VCaP (cell line): ENCODE measurements at regions not wholly inside any gene's neighbourhood (a gene's known extent, or its start where the extent isn't known, plus 50 kb on each side); places are given as distances from the start of the nearest gene placed in this dataset.

Source experiments
- H3K27ac ChIP-seq: fragments of 450-650 bp; 2 replicates; pipeline ENCODE4 v1.5.1; 2017
- CTCF ChIP-seq: fragments of 450-650 bp; conservative IDR thresholded peaks from 2 replicates; pipeline ENCODE4 v1.5.1; 2017; ENCODE audit warnings: mild to moderate bottlenecking, moderate library complexity

GRCh38 chr9:73081979-73082657 lies 69.5 kb upstream of the ANXA1 start:
- no peak overlapping the region for H3K27ac ChIP-seq
- peak; percentile 89 for TF ChIP-seq CTCF

- H3K27ac ChIP-seq = no peak overlapping the region
- no peak for TF ChIP-seq CTCF
These were observed 71.5 kb upstream of the ANXA1 start for GRCh38 chr9:73080110-73080694.

GRCh38 chr9:73079326-73079725 lies 72.3 kb upstream of the ANXA1 start:
- peak; percentile 61 for TF ChIP-seq CTCF

GRCh38 chr9:73077625-73078030 lies 74.0 kb upstream of the ANXA1 start:
- H3K27ac ChIP-seq = no peak overlapping the region
- TF ChIP-seq CTCF = no peak

More at GRCh38 chr9:73079326-73079725, 72.3 kb upstream of the ANXA1 start:
- no peak overlapping the region for H3K27ac ChIP-seq

GRCh38 chr9:73076970-73077369 lies 74.7 kb upstream of the ANXA1 start:
- no peak for TF ChIP-seq CTCF
- no peak overlapping the region for H3K27ac ChIP-seq

GRCh38 chr9:73074176-73074708 lies 77.4 kb upstream of the ANXA1 start:
- TF ChIP-seq CTCF = no peak
- no peak overlapping the region for H3K27ac ChIP-seq

GRCh38 chr9:73073337-73074175 lies 78.1 kb upstream of the ANXA1 start:
- no peak for TF ChIP-seq CTCF
- H3K27ac ChIP-seq = peak overlapping the region; percentile 31; the same call in 1 of the 2 replicates
